HUES64 (cell line): ENCODE measurements at regions not wholly inside any gene's neighbourhood (a gene's known extent, or its start where the extent isn't known, plus 50 kb on each side); places are given as distances from the start of the nearest gene placed in this dataset.

ENCODE experiments used
- H3K27ac ChIP-seq: 2 replicates; pipeline ENCODE4 v1.7.0; 2013; ENCODE audit warnings: low read depth, low read length, inconsistent platforms
- H3K27me3 ChIP-seq: 2 replicates; pipeline ENCODE4 v1.6.1; 2013; ENCODE audit warnings: mild to moderate bottlenecking, low read length; ENCODE audit not compliant: insufficient read depth
- H3K36me3 ChIP-seq: 2 replicates; pipeline ENCODE4 v1.6.1; 2013; ENCODE audit warnings: mild to moderate bottlenecking, low read length; ENCODE audit not compliant: insufficient read depth
- H3K4me1 ChIP-seq: 2 replicates; pipeline ENCODE4 v1.6.1; 2013; ENCODE audit warnings: mild to moderate bottlenecking, low read length, moderate library complexity; ENCODE audit not compliant: insufficient read depth
- H3K4me3 ChIP-seq: 2 replicates; pipeline ENCODE4 v1.5.1; 2013; ENCODE audit warnings: mild to moderate bottlenecking, low read length, moderate library complexity
- H3K9ac ChIP-seq: 2 replicates; pipeline ENCODE4 v1.6.1; 2013; ENCODE audit warnings: mild to moderate bottlenecking, low read depth, low read length
- H3K9me3 ChIP-seq: 2 replicates; pipeline ENCODE4 v1.6.1; 2013; ENCODE audit warnings: low read depth, low read length; ENCODE audit not compliant: insufficient read depth
- WGBS: fragments of 150-250, 120-280 bp; methylation state at CpG from one replicate; pipeline ENCODE4 v1.1.7; 2013; ENCODE audit warnings: missing lambda C conversion rate; 5-methylcytosine and 5-hydroxymethylcytosine counted together

GRCh38 chr6:155706806-155707205 is 251.2 kb upstream of the NOX3 start:
- H3K9me3 ChIP-seq = no peaks in the 10 kb centered on the region
- H3K36me3 ChIP-seq = no peaks in the 10 kb centered on the region
- no peaks in the 10 kb centered on the region for H3K27me3 ChIP-seq
- H3K4me1 ChIP-seq = no peaks in the 10 kb centered on the region
- 100% methylated on average over 1 of the region's 1 CpG for WGBS
- H3K9ac ChIP-seq = no peak overlapping the region
- no peak overlapping the region for H3K27ac ChIP-seq
- no peak overlapping the region for H3K4me3 ChIP-seq

DNA sequence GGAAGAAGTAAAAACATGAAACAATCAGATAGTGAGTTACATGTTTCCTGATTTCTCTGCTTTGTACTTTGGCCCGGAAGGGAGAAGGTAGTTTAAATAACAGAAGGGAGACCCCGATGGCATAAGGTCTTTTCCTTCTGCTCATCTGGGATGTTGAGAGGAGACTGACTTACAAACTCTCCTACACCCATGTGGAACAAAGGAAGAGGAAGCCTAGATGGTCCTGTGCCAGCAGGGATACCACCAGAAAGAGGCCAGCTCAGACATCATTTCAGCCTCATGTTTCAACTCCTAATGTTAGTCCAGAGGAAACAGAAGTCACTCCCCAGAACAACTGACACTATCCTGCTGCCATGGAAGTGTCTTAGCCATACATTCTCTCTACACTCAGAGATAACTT is 250.7 kb upstream of the NOX3 start:
- no peaks in the 10 kb centered on the region for H3K4me1 ChIP-seq
- H3K4me3 ChIP-seq = no peak overlapping the region
- WGBS = 95% methylated on average over 2 of the region's 2 CpGs
- H3K27ac ChIP-seq = no peak overlapping the region
- no peaks in the 10 kb centered on the region for H3K36me3 ChIP-seq
- no peak overlapping the region for H3K9ac ChIP-seq
- no peaks in the 10 kb centered on the region for H3K27me3 ChIP-seq
- no peaks in the 10 kb centered on the region for H3K9me3 ChIP-seq

DNA sequence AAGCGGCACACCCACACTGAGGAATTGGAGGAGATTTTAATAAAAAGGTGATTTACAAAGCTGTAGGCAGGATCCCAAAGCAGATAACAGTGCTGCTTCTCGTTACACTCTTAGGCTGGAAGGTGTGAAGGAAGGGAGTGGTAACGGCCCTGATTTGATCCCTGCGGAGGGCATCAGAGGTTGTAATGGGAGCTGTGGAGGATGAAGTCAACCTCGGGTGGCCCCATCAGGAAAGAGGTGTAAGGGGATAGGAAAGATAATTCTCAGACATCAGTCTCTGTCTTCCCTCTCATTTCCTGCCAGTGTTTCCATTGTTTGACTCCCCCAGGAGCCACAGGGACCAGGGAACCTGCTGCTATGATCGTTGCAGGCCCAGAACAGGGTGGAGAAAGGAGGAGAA is 245.7 kb upstream of the NOX3 start:
- Histone ChIP-seq H3K4me3 (no peak overlapping the region), H3K9ac (no peak overlapping the region), H3K27me3 (no peaks in the 10 kb centered on the region), H3K4me1 (no peaks in the 10 kb centered on the region), H3K36me3 (no peaks in the 10 kb centered on the region), H3K27ac (no peak overlapping the region), H3K9me3 (no peaks in the 10 kb centered on the region)
- WGBS = 80% methylated on average over 6 of the region's 6 CpGs

DNA sequence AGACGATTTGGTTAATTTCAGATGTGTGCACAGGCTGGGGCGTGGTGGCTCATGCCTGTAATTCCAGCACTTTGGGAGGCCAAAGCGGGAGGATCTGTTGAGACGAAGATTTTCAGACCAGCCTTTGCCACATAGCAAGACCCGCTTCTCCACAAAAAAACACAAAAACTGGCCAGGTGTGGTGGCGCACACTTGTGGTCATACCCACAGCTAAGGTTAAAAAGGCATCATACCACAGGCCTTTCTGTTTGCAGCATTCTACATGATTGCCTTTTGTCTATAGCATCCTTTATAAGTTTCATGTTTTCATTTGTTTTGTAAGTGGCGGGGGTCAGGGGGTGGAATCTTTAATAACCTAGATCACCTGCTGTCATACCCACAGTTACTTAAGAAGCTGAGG is 239.9 kb upstream of the NOX3 start:
- H3K27ac ChIP-seq = no peak overlapping the region
- H3K4me1 ChIP-seq = no peaks in the 10 kb centered on the region
- no peak overlapping the region for H3K9ac ChIP-seq
- no peaks in the 10 kb centered on the region for H3K36me3 ChIP-seq
- H3K4me3 ChIP-seq = no peak overlapping the region
- H3K27me3 ChIP-seq = no peaks in the 10 kb centered on the region
- 97% methylated on average over 6 of the region's 7 CpGs for WGBS
- H3K9me3 ChIP-seq = no peaks in the 10 kb centered on the region

DNA sequence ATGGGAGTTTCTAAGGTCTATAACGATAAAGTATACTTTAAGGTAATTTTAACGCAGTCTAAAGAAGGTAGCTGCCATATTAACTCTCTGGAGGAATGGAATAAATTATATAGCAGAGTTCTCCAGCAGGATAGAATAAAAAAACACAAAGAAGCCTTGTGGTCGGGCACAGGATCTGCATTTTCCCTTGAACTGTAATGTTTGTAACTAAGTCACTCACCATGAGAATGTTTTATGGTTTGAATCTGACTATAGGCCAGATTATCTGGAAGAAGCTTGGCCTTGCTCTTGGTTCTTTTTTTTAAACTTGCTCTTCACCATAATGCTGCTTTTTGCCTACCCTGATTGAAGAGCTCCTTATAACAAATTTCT is 238.8 kb upstream of the NOX3 start:
- no peak overlapping the region for H3K27ac ChIP-seq
- H3K4me3 ChIP-seq = no peak overlapping the region
- no peaks in the 10 kb centered on the region for H3K36me3 ChIP-seq
- H3K4me1 ChIP-seq = no peaks in the 10 kb centered on the region
- H3K27me3 ChIP-seq = no peaks in the 10 kb centered on the region
- H3K9ac ChIP-seq = no peak overlapping the region
- no peaks in the 10 kb centered on the region for H3K9me3 ChIP-seq
- WGBS = 94% methylated on average over 3 of the region's 3 CpGs

DNA sequence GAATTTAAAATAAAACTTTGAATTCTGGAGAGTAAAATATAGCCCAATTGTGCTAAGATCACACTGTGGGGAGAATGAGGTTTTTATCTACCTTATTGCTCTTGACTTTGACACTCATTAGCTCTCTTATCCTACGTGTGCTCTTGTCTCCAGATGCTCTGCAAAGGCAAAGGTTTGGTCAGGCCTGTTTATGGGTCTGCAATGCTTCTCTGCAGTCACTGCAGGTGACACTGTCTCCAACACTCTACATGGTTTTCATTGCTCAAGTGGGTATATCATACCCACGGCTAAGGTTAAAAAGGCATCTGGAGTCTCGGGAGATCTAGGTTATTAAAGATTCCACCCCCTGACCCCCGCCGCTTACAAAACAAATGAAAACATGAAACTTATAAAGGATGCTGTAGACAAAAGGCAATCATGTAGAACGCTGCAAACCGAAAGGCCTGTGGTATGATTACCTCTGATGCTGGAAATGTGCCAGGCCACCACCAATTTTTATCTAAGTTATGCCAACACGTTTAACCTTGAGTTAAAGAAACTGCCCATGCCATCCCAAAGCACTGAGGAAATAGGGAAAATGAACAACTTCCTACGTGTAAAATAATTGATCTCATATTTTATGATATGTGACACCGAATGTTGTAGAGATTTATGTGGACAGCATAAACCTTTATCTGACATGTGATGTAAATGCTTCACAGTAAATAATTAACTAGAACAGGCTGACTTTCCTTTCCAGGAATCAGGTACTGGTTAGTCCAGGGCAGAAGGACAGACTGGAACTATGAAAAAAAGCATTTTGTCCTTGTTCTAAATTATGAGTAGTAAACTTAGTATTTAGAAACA is 238.2 kb upstream of the NOX3 start:
- 84% methylated on average over 10 of the region's 10 CpGs for WGBS
- Histone ChIP-seq H3K4me1 (no peaks in the 10 kb centered on the region), H3K36me3 (no peaks in the 10 kb centered on the region), H3K27me3 (no peaks in the 10 kb centered on the region), H3K9me3 (no peaks in the 10 kb centered on the region), H3K27ac (no peak overlapping the region), H3K9ac (no peak overlapping the region), H3K4me3 (no peak overlapping the region)

DNA sequence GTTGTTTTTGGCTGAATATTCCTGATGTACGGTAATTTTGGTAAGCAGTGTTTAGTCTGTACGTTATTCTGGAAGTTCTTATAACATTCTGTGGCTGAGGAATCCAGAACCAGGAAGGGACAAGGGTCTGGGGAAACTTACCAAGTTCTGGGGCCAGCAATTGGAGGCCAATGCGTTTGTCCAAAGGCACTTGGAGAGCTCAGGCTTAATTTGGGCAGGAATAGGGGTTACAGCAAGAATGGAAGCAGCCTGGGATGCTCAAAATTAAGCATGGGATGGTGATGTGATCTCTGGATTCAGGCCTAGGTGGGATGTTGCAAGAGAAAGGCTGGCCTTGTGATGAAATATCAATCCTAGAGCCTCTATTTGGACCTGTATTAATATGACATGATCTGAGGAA is 235.2 kb upstream of the NOX3 start:
- no peak overlapping the region for H3K9ac ChIP-seq
- H3K9me3 ChIP-seq = no peaks in the 10 kb centered on the region
- WGBS = 95% methylated on average over 3 of the region's 3 CpGs
- no peak overlapping the region for H3K27ac ChIP-seq
- H3K4me1 ChIP-seq = no peaks in the 10 kb centered on the region
- H3K4me3 ChIP-seq = no peak overlapping the region
- no peaks in the 10 kb centered on the region for H3K36me3 ChIP-seq
- no peaks in the 10 kb centered on the region for H3K27me3 ChIP-seq

DNA sequence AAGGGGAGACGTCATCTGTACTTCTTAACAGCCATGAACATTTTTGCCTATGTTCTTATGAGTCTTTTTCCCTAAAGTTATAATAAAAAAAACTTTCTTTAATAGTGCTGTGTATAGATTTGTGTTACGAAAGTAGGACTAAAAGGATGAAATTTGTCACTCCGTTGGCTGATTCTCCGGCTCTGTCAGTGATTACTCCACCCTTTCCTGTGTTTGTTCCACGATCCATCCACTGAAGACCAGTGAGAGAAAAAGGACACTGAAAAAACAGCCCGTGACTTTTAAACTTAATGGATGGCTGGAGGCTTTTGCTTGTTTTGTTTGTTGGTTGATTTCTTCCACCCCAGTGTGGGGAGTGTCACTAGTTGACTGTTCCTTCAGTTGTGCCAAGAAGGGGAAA is 232.0 kb upstream of the NOX3 start:
- H3K36me3 ChIP-seq = no peaks in the 10 kb centered on the region
- H3K9me3 ChIP-seq = no peaks in the 10 kb centered on the region
- H3K27ac ChIP-seq = no peak overlapping the region
- H3K9ac ChIP-seq = no peak overlapping the region
- no peaks in the 10 kb centered on the region for H3K27me3 ChIP-seq
- WGBS = 90% methylated on average over 5 of the region's 6 CpGs
- no peak overlapping the region for H3K4me3 ChIP-seq
- H3K4me1 ChIP-seq = no peaks in the 10 kb centered on the region

GRCh38 chr6:155684416-155685196 is 229.0 kb upstream of the NOX3 start:
- 98% methylated on average over 4 of the region's 5 CpGs for WGBS
- no peak overlapping the region for H3K9ac ChIP-seq
- H3K9me3 ChIP-seq = no peaks in the 10 kb centered on the region
- H3K4me3 ChIP-seq = no peak overlapping the region
- no peak overlapping the region for H3K27ac ChIP-seq
- no peaks in the 10 kb centered on the region for H3K36me3 ChIP-seq
- no peaks in the 10 kb centered on the region for H3K27me3 ChIP-seq
- no peaks in the 10 kb centered on the region for H3K4me1 ChIP-seq

DNA sequence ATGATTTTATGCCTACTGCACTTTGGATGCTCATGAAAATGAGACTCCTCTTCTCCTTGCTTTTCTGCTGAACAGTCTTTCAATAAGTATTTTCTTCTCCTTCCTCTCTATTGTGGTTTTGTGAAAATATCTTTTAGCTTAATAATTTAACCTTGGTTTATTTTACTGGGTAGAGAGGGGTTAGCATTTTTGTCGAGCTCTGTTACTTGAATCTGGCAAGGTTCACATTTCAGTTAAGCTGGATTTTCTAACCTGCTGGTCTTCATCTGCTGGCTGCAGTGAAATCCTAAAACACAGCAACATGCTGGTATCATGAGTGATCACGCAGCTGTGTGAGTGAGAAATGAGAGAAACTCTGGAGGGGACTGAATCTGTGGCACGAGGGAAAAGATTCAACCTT is 222.7 kb upstream of the NOX3 start:
- WGBS = 95% methylated on average over 3 of the region's 3 CpGs

GRCh38 chr6:155676346-155676745 is 220.7 kb upstream of the NOX3 start:
- no peaks in the 10 kb centered on the region for H3K9me3 ChIP-seq
- 87% methylated on average over 2 of the region's 2 CpGs for WGBS
- no peaks in the 10 kb centered on the region for H3K27me3 ChIP-seq
- no peaks in the 10 kb centered on the region for H3K36me3 ChIP-seq
- H3K27ac ChIP-seq = no peak overlapping the region
- 0 out of 2 replicates have a peak, but pooled peaks cover 3% of the 10 kb centered on the region for H3K4me1 ChIP-seq
- H3K4me3 ChIP-seq = no peak overlapping the region
- H3K9ac ChIP-seq = no peak overlapping the region

More for the DNA sequence above, 222.7 kb upstream of the NOX3 start:
- H3K4me1 ChIP-seq = 0 out of 2 replicates have a peak, but pooled peaks cover 3% of the 10 kb centered on the region
- H3K9ac ChIP-seq = no peak overlapping the region
- no peaks in the 10 kb centered on the region for H3K27me3 ChIP-seq
- no peaks in the 10 kb centered on the region for H3K36me3 ChIP-seq
- H3K27ac ChIP-seq = no peak overlapping the region
- no peaks in the 10 kb centered on the region for H3K9me3 ChIP-seq
- H3K4me3 ChIP-seq = no peak overlapping the region
